IMR-90 (cell line): ENCODE measurements at regions not wholly inside any gene's neighbourhood (a gene's known extent, or its start where the extent isn't known, plus 50 kb on each side); places are given as distances from the start of the nearest gene placed in this dataset.

Source experiments
- ATAC-seq: fragments of 200-7000 bp; cut with Tn5 transposase; 2 replicates; pipeline ENCODE4 v1.9.1; 2020; ENCODE audit warnings: low read depth, mild to moderate bottlenecking, moderate library complexity
- BruUV-seq: library from RNA; stranded (reverse); fragments of 400-500 nt; replicated peaks from 2 replicates; lab custom pipeline; 2021; lab: Mats Ljungman, UMichigan
- CTCF ChIA-PET: fragments of 300-600 bp; formaldehyde crosslinking; extraction: SDS; loops from one replicate; lab custom pipeline; 2021; ENCODE audit warnings: antibody characterized with exemption; lab: Yijun Ruan, JAX
- POLR2A ChIA-PET: fragments of 300-600 bp; sonication (Branson Sonifier 250); formaldehyde crosslinking; loops from one replicate; lab custom pipeline; 2022; ENCODE audit warnings: antibody characterized with exemption; ENCODE audit not compliant: unreplicated experiment; lab: Charles Lee
- DNase-seq: peaks from one replicate; pipeline ENCODE4 v3.0.0; 2013
- H2AFZ ChIP-seq: replicated peaks from 2 replicates; pipeline ENCODE3; 2013; ENCODE audit warnings: low read length, mild to moderate bottlenecking; ENCODE audit not compliant: poor library complexity
- H2AK5ac ChIP-seq: 2 replicates; pipeline ENCODE4 v1.6.1; 2013; ENCODE audit warnings: low read depth, low read length, inconsistent platforms
- H2AK9ac ChIP-seq: replicated peaks from 2 replicates; pipeline ENCODE3; 2013; ENCODE audit warnings: mild to moderate bottlenecking, low read depth, low read length, moderate library complexity; ENCODE audit not compliant: poor library complexity
- H2BK120ac ChIP-seq: 2 replicates; pipeline ENCODE4 v1.6.1; 2013; ENCODE audit warnings: low read depth, low read length, inconsistent platforms
- H2BK15ac ChIP-seq: 3 replicates; pipeline ENCODE4 v1.6.1; 2013; ENCODE audit warnings: low read depth, low read length, inconsistent platforms
- H2BK20ac ChIP-seq: 2 replicates; pipeline ENCODE4 v1.6.1; 2013; ENCODE audit warnings: low read depth, mild to moderate bottlenecking, inconsistent platforms, low read length, moderate library complexity
- H2BK5ac ChIP-seq: 2 replicates; pipeline ENCODE4 v1.6.1; 2013; ENCODE audit warnings: mild to moderate bottlenecking, low read depth, low read length, inconsistent platforms; ENCODE audit not compliant: poor library complexity, severe bottlenecking
- H3K14ac ChIP-seq: replicated peaks from 2 replicates; pipeline ENCODE4 v1.6.1; 2013; ENCODE audit warnings: low read depth, low read length, inconsistent platforms
- H3K18ac ChIP-seq: 2 replicates; pipeline ENCODE4 v1.6.1; 2013; ENCODE audit warnings: low read depth, low read length, control low read depth
- H3K23ac ChIP-seq: 2 replicates; pipeline ENCODE4 v1.6.1; 2013; ENCODE audit warnings: low read depth, low read length, inconsistent platforms
- H3K27ac ChIP-seq: 2 replicates; pipeline ENCODE4 v1.5.1; 2013; ENCODE audit warnings: mild to moderate bottlenecking, control low read depth, low read length; ENCODE audit not compliant: insufficient read depth
- H3K27me3 ChIP-seq: 2 replicates; pipeline ENCODE4 v1.6.1; 2013; ENCODE audit warnings: low read length; ENCODE audit not compliant: control insufficient read depth, insufficient read depth
- H3K36me3 ChIP-seq: 2 replicates; pipeline ENCODE4 v1.6.1; 2013; ENCODE audit warnings: low read length, mixed read lengths; ENCODE audit not compliant: control insufficient read depth, insufficient read depth
- H3K4ac ChIP-seq: 2 replicates; pipeline ENCODE4 v1.6.1; 2013; ENCODE audit warnings: low read depth, low read length, inconsistent platforms
- H3K4me1 ChIP-seq: 2 replicates; pipeline ENCODE4 v1.6.1; 2013; ENCODE audit warnings: low read length, mixed read lengths; ENCODE audit not compliant: control insufficient read depth, insufficient read depth
- H3K4me2 ChIP-seq: 2 replicates; pipeline ENCODE4 v1.6.1; 2013; ENCODE audit warnings: low read depth, mild to moderate bottlenecking, control low read depth, low read length, moderate library complexity
- H3K4me3 ChIP-seq: 2 replicates; pipeline ENCODE4 v1.5.1; 2013; ENCODE audit warnings: low read depth, mild to moderate bottlenecking, control low read depth, low read length, moderate library complexity; ENCODE audit not compliant: insufficient read depth
- H3K56ac ChIP-seq: 2 replicates; pipeline ENCODE4 v1.6.1; 2013; ENCODE audit warnings: low read length, inconsistent platforms; ENCODE audit not compliant: insufficient read depth; ENCODE audit errors: extremely low read depth
- H3K79me1 ChIP-seq, 2 experiments: 2 replicates each; pipeline ENCODE4 v1.6.1; 2013; ENCODE audit warnings: low read length in 2 of 2, inconsistent platforms in 1 of 2, low read depth in 1 of 2
- H3K9ac ChIP-seq: 2 replicates; pipeline ENCODE4 v1.6.1; 2013; ENCODE audit warnings: low read depth, low read length, control low read depth
- H3K9me1 ChIP-seq: 2 replicates; pipeline ENCODE4 v1.6.1; 2013; ENCODE audit warnings: low read length, inconsistent platforms; ENCODE audit not compliant: insufficient read depth
- H3K9me3 ChIP-seq: 2 replicates; pipeline ENCODE4 v1.6.1; 2013; ENCODE audit warnings: low read length; ENCODE audit not compliant: control insufficient read depth, insufficient read depth
- H4K20me1 ChIP-seq: 2 replicates; pipeline ENCODE4 v1.6.1; 2013; ENCODE audit warnings: low read length, inconsistent platforms; ENCODE audit not compliant: insufficient read depth
- H4K5ac ChIP-seq: 2 replicates; pipeline ENCODE4 v1.6.1; 2013; ENCODE audit warnings: mild to moderate bottlenecking, low read depth, low read length, control low read depth
- H4K8ac ChIP-seq, 2 experiments: 2 replicates each; pipeline ENCODE4 v1.6.1; 2013; ENCODE audit warnings: low read depth in 2 of 2, low read length in 2 of 2, control low read depth in 1 of 2, inconsistent platforms in 1 of 2
- H4K91ac ChIP-seq: 2 replicates; pipeline ENCODE4 v1.6.1; 2013; ENCODE audit warnings: low read depth, low read length, inconsistent platforms; ENCODE audit not compliant: insufficient read depth
- CEBPB ChIP-seq: IDR thresholded peaks from 2 replicates; pipeline ENCODE4 v1.6.1; 2012; ENCODE audit warnings: low read depth, low read length, improper control_type of control experiment
- CHD1 ChIP-seq: IDR thresholded peaks from 2 replicates; pipeline ENCODE4 v1.6.1; 2012; ENCODE audit warnings: low read depth, low read length, improper control_type of control experiment
- ELK1 ChIP-seq: fragments of 150-350 bp; IDR thresholded peaks from 2 replicates; pipeline ENCODE4 v1.6.1; 2016; ENCODE audit warnings: low read depth, mild to moderate bottlenecking, low read length, moderate library complexity, borderline replicate concordance
- FOS ChIP-seq: fragments of 150-350 bp; IDR thresholded peaks from 2 replicates; pipeline ENCODE4 v1.6.1; 2016; ENCODE audit warnings: low read depth, low read length
- MAFK ChIP-seq: IDR thresholded peaks from 2 replicates; pipeline ENCODE4 v1.6.1; 2012; ENCODE audit warnings: low read depth, low read length, improper control_type of control experiment
- MAZ ChIP-seq: IDR thresholded peaks from 2 replicates; pipeline ENCODE4 v1.6.1; 2012; ENCODE audit warnings: low read depth, mild to moderate bottlenecking, low read length, improper control_type of control experiment, moderate library complexity, borderline replicate concordance
- POLR2A ChIP-seq: IDR thresholded peaks from 2 replicates; pipeline ENCODE4 v1.6.1; 2012; ENCODE audit warnings: mild to moderate bottlenecking, low read depth, low read length
- RAD21 ChIP-seq: IDR thresholded peaks from 2 replicates; pipeline ENCODE4 v1.6.1; 2012; ENCODE audit warnings: low read length, improper control_type of control experiment
- RFX5 ChIP-seq: IDR thresholded peaks from 2 replicates; pipeline ENCODE4 v1.8.0; 2012; ENCODE audit warnings: low read depth, mild to moderate bottlenecking, low read length, moderate library complexity
- SMC3 ChIP-seq: fragments of 150-350 bp; IDR thresholded peaks from 2 replicates; pipeline ENCODE4 v1.6.1; 2016; ENCODE audit warnings: low read depth, mild to moderate bottlenecking, antibody characterized with exemption, low read length, moderate library complexity
- dilution Hi-C: fragments of 300-500 bp; cut with HindIII; formaldehyde crosslinking; loops from one replicate; pipeline ENCODE4 v1.14.3; 2018; ENCODE audit warnings: low sequenced_read_pairs; ENCODE audit not compliant: unreplicated experiment
- in situ Hi-C: fragments of 300-500 bp; cut with MboI; formaldehyde crosslinking; loops from 3 replicates; pipeline ENCODE4 v1.14.3; 2019; ENCODE audit warnings: low sequenced_read_pairs, inconsistent platforms, mixed read lengths
- intact Hi-C: fragments of 100-400 bp; cut with micrococcal nuclease; formaldehyde crosslinking; loops from 2 replicates; pipeline ENCODE4 v1.10.0; 2022

- dilution Hi-C loops: no loop called here
Observed at GRCh38 chr11:116665523-116665922, 107.3 kb downstream of the BUD13 start.

More at GRCh38 chr11:116665523-116665922, 107.3 kb downstream of the BUD13 start:
- Histone ChIP-seq H4K5ac (no peak overlapping the region), H3K79me1 (no peaks in the 10 kb centered on the region), H3K9ac (no peak overlapping the region), H3K9me3 (no peaks in the 10 kb centered on the region), H2AFZ (no peak overlapping the region), H4K91ac (no peak overlapping the region), H3K14ac (no peak overlapping the region), H2AK5ac (no peak overlapping the region), H3K23ac (no peak overlapping the region), H2AK9ac (no peak overlapping the region), H3K27ac (no peak overlapping the region), H3K36me3 (no peaks in the 10 kb centered on the region), H3K18ac (no peak overlapping the region), H3K27me3 (peaks cover 6% of the 10 kb centered on the region), H3K4me2 (no peak overlapping the region), H4K8ac (no peak overlapping the region), H2BK15ac (no peak overlapping the region), H2BK5ac (no peak overlapping the region), H2BK20ac (no peak overlapping the region), H3K9me1 (no peaks in the 10 kb centered on the region), H2BK120ac (no peak overlapping the region), H3K56ac (no peak overlapping the region), H3K4ac (no peak overlapping the region), H3K4me3 (no peak overlapping the region), H3K4me1 (no peaks in the 10 kb centered on the region), H4K20me1 (no peaks in the 10 kb centered on the region)
- CTCF ChIA-PET: no interaction called here
- ATAC-seq: no peak
- POLR2A ChIA-PET: no interaction called here
- BruUV-seq: no TSS peak
- intact Hi-C loops (no loop called here), in situ Hi-C loops (no loop called here)
- DNase-seq: no peak
- TF ChIP-seq MAFK (no peak), CHD1 (no peak), RAD21 (no peak), POLR2A (no peak), FOS (no peak), CEBPB (no peak), SMC3 (no peak), ELK1 (no peak), RFX5 (no peak), MAZ (no peak)
